ENCODE measurements at regions not wholly inside any gene's neighbourhood (a gene's known extent, or its start where the extent isn't known, plus 50 kb on each side); places are given as distances from the start of the nearest gene placed in this dataset.

- DNase-seq (ENCODE audit: low read depth): no peak
- no peak for TF ChIP-seq CTCF (IDR thresholded peaks at IDR 0.05; ENCODE audit: insufficient read depth, low read depth, low read length, missing control alignments)
Observed at GRCh38 chr20:12593342-12593873, 415.4 kb upstream of the SPTLC3 start.

GRCh38 chr20:12594410-12595088 is 414.2 kb upstream of the SPTLC3 start:
- H3K4me3 ChIP-seq (ENCODE audit: low read depth, low read length): no peak overlapping the region
- no peak for TF ChIP-seq CTCF (IDR thresholded peaks at IDR 0.05; ENCODE audit: insufficient read depth, low read depth, low read length, missing control alignments)
- DNase-seq (ENCODE audit: low read depth): no peak

More at GRCh38 chr20:12593342-12593873, 415.4 kb upstream of the SPTLC3 start:
- no peak overlapping the region for H3K4me3 ChIP-seq (ENCODE audit: low read depth, low read length)

GRCh38 chr20:12595841-12596240 is 412.9 kb upstream of the SPTLC3 start:
- no peak overlapping the region for H3K4me3 ChIP-seq (ENCODE audit: low read depth, low read length)
- DNase-seq (ENCODE audit: low read depth): no peak
- TF ChIP-seq CTCF (IDR thresholded peaks at IDR 0.05; ENCODE audit: insufficient read depth, low read depth, low read length, missing control alignments): no peak

GRCh38 chr20:12596863-12597262 is 411.9 kb upstream of the SPTLC3 start:
- DNase-seq (ENCODE audit: low read depth): no peak
- no peak overlapping the region for H3K4me3 ChIP-seq (ENCODE audit: low read depth, low read length)
- no peak for TF ChIP-seq CTCF (IDR thresholded peaks at IDR 0.05; ENCODE audit: insufficient read depth, low read depth, low read length, missing control alignments)

- no peak for TF ChIP-seq CTCF (IDR thresholded peaks at IDR 0.05; ENCODE audit: insufficient read depth, low read depth, low read length, missing control alignments)
- H3K4me3 ChIP-seq (ENCODE audit: low read depth, low read length): no peak overlapping the region
- no peak for DNase-seq (ENCODE audit: low read depth)
Observed at GRCh38 chr20:12597551-12597950, 411.2 kb upstream of the SPTLC3 start.

- no peak for DNase-seq (ENCODE audit: low read depth)
Observed at GRCh38 chr20:12598894-12599293, 409.9 kb upstream of the SPTLC3 start.

More at GRCh38 chr20:12598894-12599293, 409.9 kb upstream of the SPTLC3 start:
- TF ChIP-seq CTCF (IDR thresholded peaks at IDR 0.05; ENCODE audit: insufficient read depth, low read depth, low read length, missing control alignments): no peak
- H3K4me3 ChIP-seq (ENCODE audit: low read depth, low read length): no peak overlapping the region
